WERI-Rb-1 (cell line): ENCODE measurements at regions not wholly inside any gene's neighbourhood (a gene's known extent, or its start where the extent isn't known, plus 50 kb on each side); places are given as distances from the start of the nearest gene placed in this dataset.

ENCODE experiments used
- DNase-seq: peaks from one replicate; pipeline ENCODE4 v3.0.0-alpha.2; 2020
- H3K27ac ChIP-seq: fragments of 250-450 bp; sonication (Bioruptor Pico); 2 replicates; pipeline ENCODE4 v1.5.1; 2020; ENCODE audit warnings: mild to moderate bottlenecking, moderate library complexity
- H3K27me3 ChIP-seq: fragments of 250-450 bp; sonication (Bioruptor Pico); 2 replicates; pipeline ENCODE4 v1.5.1; 2021; ENCODE audit warnings: mild to moderate bottlenecking, low read depth, moderate library complexity; ENCODE audit not compliant: insufficient read depth, severe bottlenecking
- H3K36me3 ChIP-seq: fragments of 250-450 bp; sonication (Bioruptor Pico); 2 replicates; pipeline ENCODE4 v1.5.1; 2020; ENCODE audit warnings: mild to moderate bottlenecking, moderate library complexity
- H3K4me3 ChIP-seq: 2 replicates; pipeline ENCODE4 v1.5.1; 2011; ENCODE audit warnings: low read depth, mild to moderate bottlenecking, control low read depth, low read length
- H3K9me3 ChIP-seq: fragments of 250-450 bp; sonication (Bioruptor Pico); 2 replicates; pipeline ENCODE4 v1.5.1; 2021; ENCODE audit warnings: mild to moderate bottlenecking, moderate library complexity; ENCODE audit not compliant: severe bottlenecking
- CTCF ChIP-seq: IDR thresholded peaks from 2 replicates; pipeline ENCODE4 v1.5.1; 2011; ENCODE audit warnings: low read depth, mild to moderate bottlenecking, control low read depth, inconsistent platforms, low read length

GRCh38 chr22:49330421-49331222 lies 497.1 kb downstream of the BRD1 start:
- peaks cover 5% of the 10 kb centered on the region for H3K9me3 ChIP-seq
- H3K4me3 ChIP-seq: no peak overlapping the region
- H3K27ac ChIP-seq: no peak overlapping the region
- no peaks in the 10 kb centered on the region for H3K27me3 ChIP-seq
- TF ChIP-seq CTCF: no peak
- no peaks in the 10 kb centered on the region for H3K36me3 ChIP-seq
- no peak for DNase-seq

- DNase-seq: no peak
- TF ChIP-seq CTCF: no peak
- H3K27ac ChIP-seq: no peak overlapping the region
- H3K9me3 ChIP-seq: peaks cover 5% of the 10 kb centered on the region
- H3K36me3 ChIP-seq: no peaks in the 10 kb centered on the region
- H3K4me3 ChIP-seq: no peak overlapping the region
- no peaks in the 10 kb centered on the region for H3K27me3 ChIP-seq
Observed at GRCh38 chr22:49329636-49330035, 498.0 kb downstream of the BRD1 start.

GRCh38 chr22:49328630-49329405 lies 498.9 kb downstream of the BRD1 start:
- Histone ChIP-seq H3K36me3 (no peaks in the 10 kb centered on the region), H3K27ac (no peak overlapping the region), H3K27me3 (no peaks in the 10 kb centered on the region), H3K4me3 (no peak overlapping the region), H3K9me3 (peaks cover 5% of the 10 kb centered on the region)
- no peak for TF ChIP-seq CTCF
- DNase-seq: no peak

GRCh38 chr22:49328118-49328475 lies 499.6 kb downstream of the BRD1 start:
- H3K27ac ChIP-seq: no peak overlapping the region
- no peak for TF ChIP-seq CTCF
- no peak for DNase-seq
- no peaks in the 10 kb centered on the region for H3K27me3 ChIP-seq
- H3K9me3 ChIP-seq: peaks cover 5% of the 10 kb centered on the region
- H3K36me3 ChIP-seq: no peaks in the 10 kb centered on the region
- no peak overlapping the region for H3K4me3 ChIP-seq

- H3K9me3 ChIP-seq: peaks cover 5% of the 10 kb centered on the region
- H3K27me3 ChIP-seq: no peaks in the 10 kb centered on the region
Observed at GRCh38 chr22:49327411-49328117, 500.1 kb downstream of the BRD1 start.

More at GRCh38 chr22:49327411-49328117, 500.1 kb downstream of the BRD1 start:
- Histone ChIP-seq H3K36me3 (no peaks in the 10 kb centered on the region), H3K27ac (no peak overlapping the region), H3K4me3 (no peak overlapping the region)
- no peak for TF ChIP-seq CTCF
- no peak for DNase-seq
